H9 (cell line): ENCODE measurements at regions not wholly inside any gene's neighbourhood (a gene's known extent, or its start where the extent isn't known, plus 50 kb on each side); places are given as distances from the start of the nearest gene placed in this dataset.

Source experiments
- DNase-seq: peaks from one replicate; pipeline ENCODE4 v3.0.0-alpha.2; 2017
- H2AFZ ChIP-seq: one replicate; pipeline ENCODE4 v1.6.1; 2013; ENCODE audit warnings: mild to moderate bottlenecking, low read length, control low read depth, moderate library complexity
- H2AK5ac ChIP-seq: 2 replicates; pipeline ENCODE4 v1.6.1; 2013; ENCODE audit warnings: low read length, control low read depth, mixed read lengths; ENCODE audit not compliant: insufficient read length
- H2BK120ac ChIP-seq: one replicate; pipeline ENCODE4 v1.6.1; 2013; ENCODE audit warnings: low read depth, mild to moderate bottlenecking, low read length, control low read depth, inconsistent platforms; ENCODE audit not compliant: poor library complexity, severe bottlenecking
- H2BK12ac ChIP-seq: 2 replicates; pipeline ENCODE4 v1.6.1; 2013; ENCODE audit warnings: low read length, control low read depth, mixed read lengths, low read depth; ENCODE audit not compliant: insufficient read length
- H2BK15ac ChIP-seq: 2 replicates; pipeline ENCODE4 v1.6.1; 2013; ENCODE audit warnings: low read depth, low read length, control low read depth
- H2BK20ac ChIP-seq: one replicate; pipeline ENCODE4 v1.6.1; 2013; ENCODE audit warnings: low read depth, mild to moderate bottlenecking, low read length, control low read depth, inconsistent platforms; ENCODE audit not compliant: poor library complexity, severe bottlenecking
- H2BK5ac ChIP-seq: 2 replicates; pipeline ENCODE4 v1.6.1; 2013; ENCODE audit warnings: low read length, control low read depth, mixed read lengths; ENCODE audit not compliant: insufficient read length
- H3K14ac ChIP-seq: 2 replicates; pipeline ENCODE4 v1.6.1; 2013; ENCODE audit warnings: low read length, control low read depth; ENCODE audit not compliant: insufficient read depth
- H3K18ac ChIP-seq: 2 replicates; pipeline ENCODE4 v1.6.1; 2013; ENCODE audit warnings: low read depth, mild to moderate bottlenecking, mixed read lengths, low read length, control low read depth; ENCODE audit not compliant: insufficient read length
- H3K23ac ChIP-seq: 2 replicates; pipeline ENCODE4 v1.6.1; 2013; ENCODE audit warnings: low read length, control low read depth, mixed read lengths, low read depth; ENCODE audit not compliant: insufficient read length
- H3K23me2 ChIP-seq: 2 replicates; pipeline ENCODE4 v1.6.1; 2013; ENCODE audit warnings: low read depth, mild to moderate bottlenecking, mixed read lengths, low read length, control low read depth; ENCODE audit not compliant: insufficient read length, poor library complexity, severe bottlenecking
- H3K27ac ChIP-seq: 2 replicates; pipeline ENCODE4 v1.5.1; 2013; ENCODE audit warnings: low read length, control low read depth, mixed read lengths, low read depth; ENCODE audit not compliant: insufficient read length
- H3K27me3 ChIP-seq: 2 replicates; pipeline ENCODE4 v1.6.1; 2013; ENCODE audit warnings: low read length, control low read depth, inconsistent platforms; ENCODE audit not compliant: insufficient read depth
- H3K4ac ChIP-seq: 2 replicates; pipeline ENCODE4 v1.6.1; 2013; ENCODE audit warnings: low read depth, mild to moderate bottlenecking, control low read depth, inconsistent platforms, low read length, moderate library complexity
- H3K4me1 ChIP-seq: 2 replicates; pipeline ENCODE4 v1.6.1; 2013; ENCODE audit warnings: low read length, control low read depth, inconsistent platforms; ENCODE audit not compliant: insufficient read depth
- H3K4me2 ChIP-seq: 2 replicates; pipeline ENCODE4 v1.6.1; 2013; ENCODE audit warnings: low read length, control low read depth, mixed read lengths; ENCODE audit not compliant: insufficient read length, insufficient read depth
- H3K56ac ChIP-seq: 2 replicates; pipeline ENCODE4 v1.6.1; 2013; ENCODE audit warnings: low read depth, mild to moderate bottlenecking, mixed read lengths, low read length, control low read depth; ENCODE audit not compliant: insufficient read length
- H3K79me1 ChIP-seq: 2 replicates; pipeline ENCODE4 v1.6.1; 2013; ENCODE audit warnings: low read depth, mild to moderate bottlenecking, moderate library complexity, low read length, control low read depth, inconsistent platforms; ENCODE audit not compliant: insufficient read depth, poor library complexity, severe bottlenecking
- H3K79me2 ChIP-seq: 2 replicates; pipeline ENCODE4 v1.6.1; 2013; ENCODE audit warnings: low read length, control low read depth, inconsistent platforms; ENCODE audit not compliant: insufficient read depth
- H3K9ac ChIP-seq: 2 replicates; pipeline ENCODE4 v1.6.1; 2013; ENCODE audit warnings: low read length, control low read depth, mixed read lengths; ENCODE audit not compliant: insufficient read length; ENCODE audit errors: extremely low read depth
- H3K9me3 ChIP-seq: one replicate; pipeline ENCODE4 v1.6.1; 2013; ENCODE audit warnings: low read depth, low read length, inconsistent platforms; ENCODE audit not compliant: control insufficient read depth
- H3T11ph ChIP-seq: one replicate; pipeline ENCODE4 v1.6.1; 2013; ENCODE audit warnings: mild to moderate bottlenecking, low read length, control low read depth, inconsistent platforms
- H4K20me1 ChIP-seq: one replicate; pipeline ENCODE4 v1.6.1; 2013; ENCODE audit not compliant: control insufficient read depth, insufficient read length, insufficient read depth
- H4K5ac ChIP-seq: 2 replicates; pipeline ENCODE4 v1.6.1; 2013; ENCODE audit warnings: low read depth, mild to moderate bottlenecking, mixed read lengths, low read length, control low read depth; ENCODE audit not compliant: insufficient read length
- H4K8ac ChIP-seq: replicated peaks from 2 replicates; pipeline ENCODE4 v1.6.1; 2013; ENCODE audit warnings: low read length, control low read depth, mixed read lengths, low read depth; ENCODE audit not compliant: insufficient read length
- H4K91ac ChIP-seq: 2 replicates; pipeline ENCODE4 v1.6.1; 2013; ENCODE audit warnings: low read depth, mild to moderate bottlenecking, moderate library complexity, mixed read lengths, low read length, control low read depth; ENCODE audit not compliant: insufficient read length
- H3K27ac Mint-ChIP-seq, 3 experiments: 2 replicates in 2 of 3; 3 replicates in 1 of 3; pipeline ENCODE4 v1.8.0; 2020 to 2021; ENCODE audit warnings: mixed read lengths in 3 of 3, mild to moderate bottlenecking in 1 of 3, moderate library complexity in 1 of 3
- H3K27me3 Mint-ChIP-seq: 2 replicates; pipeline ENCODE4 v1.8.0; 2021; ENCODE audit warnings: low read depth, mild to moderate bottlenecking, moderate library complexity, mixed read lengths
- H3K36me3 Mint-ChIP-seq, 3 experiments: 2 replicates in 2 of 3; 3 replicates in 1 of 3; pipeline ENCODE4 v1.8.0; 2020 to 2021; ENCODE audit warnings: low read depth in 3 of 3, mixed read lengths in 3 of 3; ENCODE audit not compliant: insufficient read depth in 1 of 3
- H3K4me1 Mint-ChIP-seq, 2 experiments: 2 replicates each; pipeline ENCODE4 v1.8.0; 2020; ENCODE audit warnings: mixed read lengths in 2 of 2
- H3K4me3 Mint-ChIP-seq, 2 experiments: 2 replicates in 1 of 2; 3 replicates in 1 of 2; pipeline ENCODE4 v1.8.0; 2020 to 2021; ENCODE audit warnings: mild to moderate bottlenecking in 2 of 2, mixed read lengths in 2 of 2, moderate library complexity in 1 of 2
- H3K9me3 Mint-ChIP-seq, 2 experiments: 2 replicates in 1 of 2; 3 replicates in 1 of 2; pipeline ENCODE4 v1.8.0; 2020; ENCODE audit warnings: mild to moderate bottlenecking in 2 of 2, mixed read lengths in 2 of 2, moderate library complexity in 1 of 2
- WGBS: extraction: QIAGEN DNeasy Blood & Tissue Kit; methylation state at CpG from one replicate; pipeline ENCODE4 v1.1.7; 2013; ENCODE audit warnings: missing lambda C conversion rate, low lambda C conversion rate, mixed read lengths; ENCODE audit not compliant: insufficient read length; ENCODE audit errors: extremely low coverage; 5-methylcytosine and 5-hydroxymethylcytosine counted together
- TF ChIP-seq, protein P1 (sequence below): fragments of 200-600 bp; sonication (generic); conservative IDR thresholded peaks from 3 replicates; pipeline ENCODE4 v1.8.0; 2021; ENCODE audit warnings: antibody characterized with exemption, mild to moderate bottlenecking

DNA sequence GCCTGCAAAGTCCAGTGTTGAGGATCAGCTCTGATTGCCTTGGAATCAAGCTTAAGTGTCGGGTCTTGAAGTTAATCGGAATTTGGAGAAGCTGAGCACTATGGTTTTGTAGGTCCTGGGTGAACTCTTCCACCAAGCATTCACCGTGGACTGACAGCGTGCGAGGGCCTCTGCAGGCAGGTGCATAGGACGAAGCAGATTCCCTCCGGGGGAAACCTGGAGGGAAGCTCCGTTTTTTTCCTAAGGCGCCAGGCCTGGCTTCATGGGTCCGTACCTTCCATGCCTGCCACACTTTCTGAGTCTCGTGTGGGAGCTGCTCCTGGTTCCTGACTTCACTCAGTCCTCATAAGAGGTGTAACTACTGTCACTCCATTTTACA, 170.1 kb downstream of the CRYBB2 start:
- TF ChIP-seq, protein P1, sequence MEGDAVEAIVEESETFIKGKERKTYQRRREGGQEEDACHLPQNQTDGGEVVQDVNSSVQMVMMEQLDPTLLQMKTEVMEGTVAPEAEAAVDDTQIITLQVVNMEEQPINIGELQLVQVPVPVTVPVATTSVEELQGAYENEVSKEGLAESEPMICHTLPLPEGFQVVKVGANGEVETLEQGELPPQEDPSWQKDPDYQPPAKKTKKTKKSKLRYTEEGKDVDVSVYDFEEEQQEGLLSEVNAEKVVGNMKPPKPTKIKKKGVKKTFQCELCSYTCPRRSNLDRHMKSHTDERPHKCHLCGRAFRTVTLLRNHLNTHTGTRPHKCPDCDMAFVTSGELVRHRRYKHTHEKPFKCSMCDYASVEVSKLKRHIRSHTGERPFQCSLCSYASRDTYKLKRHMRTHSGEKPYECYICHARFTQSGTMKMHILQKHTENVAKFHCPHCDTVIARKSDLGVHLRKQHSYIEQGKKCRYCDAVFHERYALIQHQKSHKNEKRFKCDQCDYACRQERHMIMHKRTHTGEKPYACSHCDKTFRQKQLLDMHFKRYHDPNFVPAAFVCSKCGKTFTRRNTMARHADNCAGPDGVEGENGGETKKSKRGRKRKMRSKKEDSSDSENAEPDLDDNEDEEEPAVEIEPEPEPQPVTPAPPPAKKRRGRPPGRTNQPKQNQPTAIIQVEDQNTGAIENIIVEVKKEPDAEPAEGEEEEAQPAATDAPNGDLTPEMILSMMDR = no peak
- H2AFZ ChIP-seq = no peak overlapping the region
- H3K4me1 ChIP-seq = peaks cover 3% of the 10 kb centered on the region; the same call in 1 of the 2 replicates
- H3K27me3 ChIP-seq = no peaks in the 10 kb centered on the region
- no CpG with 5 or more reads among the region's 11 CpGs for WGBS
- no peak overlapping the region for H3K18ac ChIP-seq
- H2BK20ac ChIP-seq = no peak overlapping the region
- no peak overlapping the region for H3T11ph ChIP-seq
- no peak overlapping the region for H2BK120ac ChIP-seq
- no peak overlapping the region for H4K91ac ChIP-seq
- no peak overlapping the region for H3K14ac ChIP-seq
- DNase-seq = no peak
- H4K5ac ChIP-seq = no peak overlapping the region
- Mint-ChIP-seq H3K36me3 (peaks cover 0 to 2% (median 0%) of the 10 kb centered on the region in 3 experiments; a peak in 1 of 7 replicates), H3K9me3 (no peaks in the 10 kb centered on the region), H3K27ac (no peak overlapping the region), H3K27me3 (no peaks in the 10 kb centered on the region), H3K4me1 (peaks cover 47 to 54% of the 10 kb centered on the region in 2 experiments), H3K4me3 (no peak overlapping the region; a peak in 1 of 5 replicates)
- no peaks in the 10 kb centered on the region for H3K79me1 ChIP-seq
- H3K4ac ChIP-seq = no peak overlapping the region
- H3K9me3 ChIP-seq = no peaks in the 10 kb centered on the region
- H3K27ac ChIP-seq = no peak overlapping the region
- no peak overlapping the region for H4K8ac ChIP-seq
- H2BK15ac ChIP-seq = no peak overlapping the region
- no peak overlapping the region for H3K23ac ChIP-seq
- no peak overlapping the region for H3K4me2 ChIP-seq
- H3K9ac ChIP-seq = no peak overlapping the region
- no peaks in the 10 kb centered on the region for H4K20me1 ChIP-seq
- H3K23me2 ChIP-seq = no peaks in the 10 kb centered on the region
- H2BK5ac ChIP-seq = no peak overlapping the region
- no peak overlapping the region for H3K56ac ChIP-seq
- H3K79me2 ChIP-seq = no peaks in the 10 kb centered on the region; the same call in 1 of the 2 replicates
- H2BK12ac ChIP-seq = no peak overlapping the region
- H2AK5ac ChIP-seq = no peak overlapping the region
